ENCODE measurements at regions not wholly inside any gene's neighbourhood (a gene's known extent, or its start where the extent isn't known, plus 50 kb on each side); places are given as distances from the start of the nearest gene placed in this dataset.

DNA sequence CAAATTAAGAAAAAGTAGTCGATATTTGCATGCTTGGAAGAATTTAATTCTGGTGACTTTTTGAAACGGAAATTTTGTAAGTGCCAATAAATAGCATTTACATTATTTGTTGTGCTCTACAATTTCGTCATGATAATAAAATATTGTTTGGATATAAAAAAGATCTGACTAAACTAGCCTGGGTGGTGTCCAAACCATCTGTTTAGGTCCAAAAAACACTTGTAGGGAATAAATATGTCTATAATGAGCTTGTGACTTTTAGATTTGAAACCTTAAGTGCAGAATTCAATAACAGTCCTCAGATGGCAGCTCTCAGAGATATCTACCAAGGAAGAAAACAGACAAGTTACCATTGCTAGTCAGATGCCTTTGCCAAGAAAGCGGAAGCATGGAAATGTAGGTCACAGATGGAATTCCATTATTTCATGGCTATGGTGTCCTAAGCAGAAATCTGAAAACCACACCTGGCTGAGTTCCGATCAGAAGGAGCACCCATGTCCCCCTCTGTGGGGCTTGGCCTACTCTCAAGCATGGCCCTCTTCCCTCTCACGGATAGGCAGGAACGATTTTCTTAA, 731.1 kb downstream of the RNF144A start:
- no peak overlapping the region for H3K27ac Mint-ChIP-seq (ENCODE audit: unreplicated experiment)
- no peaks in the 10 kb centered on the region for H3K4me1 ChIP-seq
- H3K9me3 ChIP-seq = peaks cover 7% of the 10 kb centered on the region
- BruUV-seq (replicated peaks) = no TSS peak
- H3K36me3 Mint-ChIP-seq (ENCODE audit: insufficient read depth, unreplicated experiment) = peaks cover 5% of the 10 kb centered on the region
- no peaks in the 10 kb centered on the region for H3K27me3 ChIP-seq (replicated peaks; ENCODE audit: control insufficient read depth, insufficient read depth, low read length)
- ChIA-PET CTCF (no interaction called here), POLR2A (no interaction called here)
- no peak overlapping the region for H3K4me3 ChIP-seq (ENCODE audit: low read depth, low read length)
- H3K4me1 Mint-ChIP-seq (ENCODE audit: low read depth, unreplicated experiment) = no peaks in the 10 kb centered on the region
- H3K36me3 ChIP-seq (ENCODE audit: control insufficient read depth, insufficient read depth, low read length) = no peaks in the 10 kb centered on the region
- TF ChIP-seq, protein P1, sequence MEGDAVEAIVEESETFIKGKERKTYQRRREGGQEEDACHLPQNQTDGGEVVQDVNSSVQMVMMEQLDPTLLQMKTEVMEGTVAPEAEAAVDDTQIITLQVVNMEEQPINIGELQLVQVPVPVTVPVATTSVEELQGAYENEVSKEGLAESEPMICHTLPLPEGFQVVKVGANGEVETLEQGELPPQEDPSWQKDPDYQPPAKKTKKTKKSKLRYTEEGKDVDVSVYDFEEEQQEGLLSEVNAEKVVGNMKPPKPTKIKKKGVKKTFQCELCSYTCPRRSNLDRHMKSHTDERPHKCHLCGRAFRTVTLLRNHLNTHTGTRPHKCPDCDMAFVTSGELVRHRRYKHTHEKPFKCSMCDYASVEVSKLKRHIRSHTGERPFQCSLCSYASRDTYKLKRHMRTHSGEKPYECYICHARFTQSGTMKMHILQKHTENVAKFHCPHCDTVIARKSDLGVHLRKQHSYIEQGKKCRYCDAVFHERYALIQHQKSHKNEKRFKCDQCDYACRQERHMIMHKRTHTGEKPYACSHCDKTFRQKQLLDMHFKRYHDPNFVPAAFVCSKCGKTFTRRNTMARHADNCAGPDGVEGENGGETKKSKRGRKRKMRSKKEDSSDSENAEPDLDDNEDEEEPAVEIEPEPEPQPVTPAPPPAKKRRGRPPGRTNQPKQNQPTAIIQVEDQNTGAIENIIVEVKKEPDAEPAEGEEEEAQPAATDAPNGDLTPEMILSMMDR (IDR thresholded peaks at IDR 0.05; ENCODE audit: insufficient read depth in 1 of 2, low read depth in 1 of 2, low read length in 1 of 2, severe bottlenecking in 1 of 2, unreplicated experiment in 1 of 2) = no peak
- intact Hi-C loops (cut with micrococcal nuclease; ENCODE audit: unreplicated experiment) = no loop called here
- H3K27me3 Mint-ChIP-seq (ENCODE audit: insufficient read depth, unreplicated experiment) = no peaks in the 10 kb centered on the region
- H3K4me3 Mint-ChIP-seq (ENCODE audit: unreplicated experiment) = no peak overlapping the region
- H3K9me3 Mint-ChIP-seq (ENCODE audit: unreplicated experiment) = peaks cover 39% of the 10 kb centered on the region
- DNase-seq = no peak

DNA sequence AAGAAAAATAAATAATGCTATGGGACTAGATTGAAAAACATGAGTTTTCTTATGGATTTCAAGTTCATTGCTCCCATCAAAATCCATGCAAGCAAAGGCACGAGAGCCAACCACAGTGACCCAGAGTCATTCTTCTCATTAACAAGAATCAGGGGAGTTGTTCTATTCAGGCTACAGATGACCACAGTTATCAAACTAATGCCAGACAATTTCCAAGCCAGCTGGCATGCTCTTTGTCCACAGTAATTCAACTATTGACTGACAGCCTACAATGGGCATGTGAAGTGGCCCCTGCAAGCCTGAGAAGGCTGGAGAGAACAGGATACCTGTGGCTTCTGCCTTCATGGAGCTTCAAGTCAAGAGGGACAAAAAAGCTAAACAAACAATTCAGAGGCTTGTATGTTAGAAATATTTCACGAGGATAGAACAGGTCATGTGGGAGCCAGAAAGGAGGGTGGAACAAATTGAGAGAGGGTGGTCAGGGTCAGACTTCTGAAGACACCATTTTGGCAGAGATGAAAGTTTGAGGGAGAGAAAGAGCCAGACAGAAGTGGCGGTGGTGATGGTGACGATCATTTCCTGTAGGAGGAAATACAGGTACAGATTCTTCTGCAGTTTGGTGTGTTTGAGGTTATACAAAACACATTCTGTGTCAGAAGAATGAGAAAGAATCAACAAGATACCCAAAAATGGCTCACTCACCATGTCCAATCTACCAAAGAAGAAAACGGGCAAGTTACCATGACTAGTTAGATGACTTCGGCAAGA, 732.4 kb downstream of the RNF144A start:
- intact Hi-C loops (cut with micrococcal nuclease; ENCODE audit: unreplicated experiment) = no loop called here
- H3K27me3 Mint-ChIP-seq (ENCODE audit: insufficient read depth, unreplicated experiment) = no peaks in the 10 kb centered on the region
- no TSS peak for BruUV-seq (replicated peaks)
- CTCF ChIA-PET = no interaction called here
- H3K4me3 Mint-ChIP-seq (ENCODE audit: unreplicated experiment) = no peak overlapping the region
- TF ChIP-seq, protein P1 (IDR thresholded peaks at IDR 0.05; ENCODE audit: insufficient read depth in 1 of 2, low read depth in 1 of 2, low read length in 1 of 2, severe bottlenecking in 1 of 2, unreplicated experiment in 1 of 2) = no peak
- no peak for DNase-seq
- H3K4me3 ChIP-seq (ENCODE audit: low read depth, low read length) = no peak overlapping the region
- H3K36me3 ChIP-seq (ENCODE audit: control insufficient read depth, insufficient read depth, low read length) = no peaks in the 10 kb centered on the region
- POLR2A ChIA-PET = no interaction called here
- peaks cover 5% of the 10 kb centered on the region for H3K36me3 Mint-ChIP-seq (ENCODE audit: insufficient read depth, unreplicated experiment)
- H3K9me3 Mint-ChIP-seq (ENCODE audit: unreplicated experiment) = peaks cover 39% of the 10 kb centered on the region
- no peaks in the 10 kb centered on the region for H3K27me3 ChIP-seq (replicated peaks; ENCODE audit: control insufficient read depth, insufficient read depth, low read length)
- peaks cover 7% of the 10 kb centered on the region for H3K9me3 ChIP-seq
- no peak overlapping the region for H3K27ac Mint-ChIP-seq (ENCODE audit: unreplicated experiment)
- H3K4me1 ChIP-seq = no peaks in the 10 kb centered on the region
- no peaks in the 10 kb centered on the region for H3K4me1 Mint-ChIP-seq (ENCODE audit: low read depth, unreplicated experiment)

DNA sequence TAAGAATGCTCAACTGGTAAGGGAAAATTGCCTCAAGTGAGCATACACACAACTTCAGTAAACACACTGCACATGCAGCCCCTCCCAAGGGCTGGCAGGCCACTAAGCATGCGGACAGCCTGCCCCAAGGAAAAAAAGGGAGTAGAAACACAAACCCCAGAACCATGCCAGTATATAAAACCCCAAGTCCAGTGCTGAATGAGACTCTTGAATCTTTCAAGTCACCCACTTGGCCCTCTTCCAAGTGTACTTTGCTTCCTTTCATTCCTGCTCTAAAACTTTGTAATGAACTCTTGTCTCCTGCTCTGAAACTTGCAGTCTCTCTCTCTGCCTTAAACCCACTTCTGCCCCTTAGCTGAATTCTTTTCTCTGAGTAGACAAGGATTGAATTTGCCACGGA, 736.4 kb downstream of the RNF144A start:
- no TSS peak for BruUV-seq (replicated peaks)
- Mint-ChIP-seq H3K27me3 (ENCODE audit: insufficient read depth, unreplicated experiment) (no peaks in the 10 kb centered on the region), H3K36me3 (ENCODE audit: insufficient read depth, unreplicated experiment) (no peaks in the 10 kb centered on the region), H3K9me3 (ENCODE audit: unreplicated experiment) (peaks cover 13% of the 10 kb centered on the region), H3K27ac (ENCODE audit: unreplicated experiment) (no peak overlapping the region), H3K4me1 (ENCODE audit: low read depth, unreplicated experiment) (no peaks in the 10 kb centered on the region), H3K4me3 (ENCODE audit: unreplicated experiment) (no peak overlapping the region)
- no peaks in the 10 kb centered on the region for H3K27me3 ChIP-seq (replicated peaks; ENCODE audit: control insufficient read depth, insufficient read depth, low read length)
- no peaks in the 10 kb centered on the region for H3K36me3 ChIP-seq (ENCODE audit: control insufficient read depth, insufficient read depth, low read length)
- H3K9me3 ChIP-seq = peaks cover 7% of the 10 kb centered on the region
- DNase-seq = no peak
- intact Hi-C loops (cut with micrococcal nuclease; ENCODE audit: unreplicated experiment) = no loop called here
- ChIA-PET CTCF (no interaction called here), POLR2A (no interaction called here)
- TF ChIP-seq, protein P1 (IDR thresholded peaks at IDR 0.05; ENCODE audit: insufficient read depth in 1 of 2, low read depth in 1 of 2, low read length in 1 of 2, severe bottlenecking in 1 of 2, unreplicated experiment in 1 of 2) = no peak
- H3K4me3 ChIP-seq (ENCODE audit: low read depth, low read length) = no peak overlapping the region
- no peaks in the 10 kb centered on the region for H3K4me1 ChIP-seq

All from Caco-2 (cell line).